ENCODE measurements at regions not wholly inside any gene's neighbourhood (a gene's known extent, or its start where the extent isn't known, plus 50 kb on each side); places are given as distances from the start of the nearest gene placed in this dataset.
A peak's percentile ranks its signal among the peaks of the same experiment; 100 is the strongest.

DNA sequence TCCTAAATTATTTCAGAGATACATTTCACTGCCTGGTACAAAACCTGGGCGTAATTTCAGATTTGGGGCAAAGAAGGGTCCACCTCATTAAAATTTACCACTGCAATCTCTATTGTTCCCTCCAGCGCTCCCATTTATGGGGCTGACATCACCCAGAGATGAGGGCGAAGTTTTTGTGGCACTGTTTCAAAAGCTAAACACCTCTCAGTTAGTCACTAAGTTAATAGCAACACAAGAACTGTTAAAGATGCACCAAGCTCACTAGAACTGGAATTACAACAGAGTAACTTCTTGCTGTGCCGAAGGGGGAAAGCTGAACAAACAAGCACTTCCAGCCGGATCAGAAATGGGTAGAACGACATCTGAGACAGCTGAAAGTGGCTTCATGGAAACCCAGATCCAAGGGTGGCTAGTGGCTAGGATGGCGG, 179.4 kb downstream of the GATA3 start:
- no peak for DNase-seq

DNA sequence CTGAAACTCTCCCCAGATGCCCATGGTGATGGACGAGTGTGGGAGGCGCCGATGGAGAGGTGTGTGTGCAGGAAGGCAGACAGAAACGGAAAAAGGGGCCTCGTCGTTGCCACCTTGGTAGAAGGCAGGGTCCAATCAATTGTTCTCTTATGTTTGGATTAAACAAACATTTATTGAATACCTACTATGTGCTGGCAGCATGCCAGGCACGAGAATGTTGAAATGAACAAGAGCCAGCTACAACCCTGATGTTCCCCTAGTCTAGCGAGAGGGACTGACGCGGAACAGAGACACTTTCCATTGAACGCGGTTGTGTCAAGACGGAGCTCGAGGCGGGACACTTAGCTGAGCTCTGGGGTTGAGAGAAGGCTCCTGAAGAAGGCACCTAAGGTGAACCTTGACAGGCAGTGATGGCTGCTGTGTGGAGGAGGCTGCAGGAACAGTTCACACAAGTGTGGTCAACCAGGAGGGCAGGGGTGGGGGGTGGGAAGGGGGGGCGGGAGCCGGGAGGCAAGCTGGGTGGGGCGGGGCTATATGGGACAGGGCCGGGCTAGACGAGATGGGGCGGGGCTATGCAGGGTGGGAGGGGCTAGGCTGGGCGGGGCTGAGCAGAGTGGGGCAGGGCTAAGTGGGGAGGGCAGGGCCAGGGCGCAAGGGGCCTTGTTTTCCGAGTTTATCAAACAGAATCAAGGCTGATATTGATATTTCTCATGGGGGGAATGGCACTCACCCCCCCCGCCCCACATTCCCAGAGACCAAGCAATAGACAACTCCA, 181.0 kb downstream of the GATA3 start:
- no peak for DNase-seq

DNA sequence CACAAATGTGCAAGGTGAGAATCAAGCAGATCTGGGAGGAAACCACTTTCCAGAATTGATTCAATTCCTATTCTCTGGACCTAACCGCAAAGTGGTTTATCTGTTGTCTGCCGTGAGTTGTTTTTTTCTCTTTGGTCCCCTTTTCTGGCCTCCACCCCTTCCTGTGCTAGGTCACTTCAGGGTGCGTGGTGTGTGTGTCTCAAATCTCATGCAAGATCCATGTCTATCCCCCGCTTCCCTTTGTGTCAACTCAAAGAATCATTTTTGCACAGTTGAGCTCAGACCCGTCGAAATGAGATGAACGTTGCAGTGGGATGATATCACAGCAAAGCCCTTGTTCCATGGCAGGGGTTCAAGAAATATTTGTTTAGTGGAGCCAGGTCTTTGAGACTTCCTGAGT, 184.5 kb downstream of the GATA3 start:
- no peak for DNase-seq

DNA sequence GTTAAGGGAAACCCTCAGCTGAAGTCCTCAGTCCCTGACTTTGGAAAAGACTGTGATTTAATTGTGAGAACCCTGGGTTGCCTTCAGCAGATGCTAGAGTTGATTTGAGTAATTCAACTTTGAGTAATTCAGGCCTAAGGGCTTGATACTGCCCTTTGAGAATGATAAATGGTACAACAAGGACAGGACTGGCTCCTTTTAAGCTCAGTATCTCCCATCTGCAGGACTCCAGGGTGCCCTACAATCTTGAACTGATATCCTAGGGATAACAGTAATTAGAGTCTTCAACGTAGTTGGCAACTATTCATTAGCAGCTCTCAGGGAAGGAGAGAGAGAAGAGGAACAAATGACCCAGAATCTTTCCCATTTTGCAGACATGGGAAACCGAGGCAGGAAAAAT, 186.4 kb downstream of the GATA3 start:
- DNase-seq, result no peak

DNA sequence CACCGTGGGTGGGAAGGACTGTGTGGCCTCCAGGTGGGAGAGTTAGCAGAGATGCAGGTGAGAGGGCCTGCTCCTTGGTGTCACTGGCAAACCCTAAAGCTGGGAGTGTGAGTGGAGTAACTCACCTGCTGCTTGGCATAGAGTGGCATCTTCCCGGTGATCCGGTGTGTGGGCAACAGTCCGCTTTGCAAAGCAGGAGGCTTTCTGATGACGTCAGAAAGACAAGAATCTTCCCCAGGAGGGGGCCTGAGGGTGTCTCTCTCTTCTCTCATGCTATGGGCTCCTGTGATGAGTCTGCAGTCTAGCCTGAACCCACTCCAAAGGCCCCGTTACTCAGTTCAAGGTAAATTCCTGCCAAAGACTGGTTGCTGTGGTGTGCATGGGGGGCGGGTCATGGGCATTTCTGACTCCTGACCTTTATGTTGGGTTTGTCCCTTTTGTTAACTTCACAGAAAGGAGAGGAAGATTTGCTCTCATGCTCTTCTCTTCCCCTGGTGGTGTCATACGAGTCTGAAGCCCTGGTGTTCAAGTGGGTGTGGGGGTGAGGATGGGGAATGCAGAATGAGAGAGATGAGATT, 187.9 kb downstream of the GATA3 start:
- DNase-seq, result no peak

DNA sequence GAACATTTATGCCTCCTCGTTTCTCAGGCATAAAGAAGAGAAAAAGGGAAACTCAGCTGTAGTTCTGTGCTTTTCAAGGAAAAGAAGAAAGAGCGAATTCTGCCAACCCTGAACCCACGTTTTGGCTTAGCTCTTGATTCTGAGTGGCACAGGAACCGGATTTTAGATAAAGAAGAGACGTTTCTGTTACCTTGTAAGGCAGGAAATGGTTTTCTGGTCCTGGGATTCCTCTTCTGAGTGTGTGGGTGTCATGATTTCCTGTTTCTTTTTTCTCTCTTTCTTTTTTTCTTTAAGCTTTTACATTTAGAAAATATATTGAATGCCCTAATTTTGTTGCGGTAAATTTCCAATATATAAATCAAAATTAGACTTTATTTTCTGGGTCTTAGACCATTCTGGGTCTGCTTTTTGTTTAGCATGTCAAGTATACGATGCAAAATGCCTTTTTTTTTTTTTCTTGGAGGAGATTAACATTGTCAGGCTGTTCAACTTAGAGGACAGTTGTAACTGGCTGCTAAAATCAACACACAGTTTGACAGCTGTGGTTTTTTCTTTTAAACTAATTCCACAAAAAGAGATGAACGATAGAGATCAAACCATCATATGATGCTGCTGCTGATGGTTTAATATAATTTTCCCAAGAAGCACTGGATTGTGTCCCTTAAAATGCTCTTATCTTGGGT, 190.8 kb downstream of the GATA3 start:
- no peak for DNase-seq

DNA sequence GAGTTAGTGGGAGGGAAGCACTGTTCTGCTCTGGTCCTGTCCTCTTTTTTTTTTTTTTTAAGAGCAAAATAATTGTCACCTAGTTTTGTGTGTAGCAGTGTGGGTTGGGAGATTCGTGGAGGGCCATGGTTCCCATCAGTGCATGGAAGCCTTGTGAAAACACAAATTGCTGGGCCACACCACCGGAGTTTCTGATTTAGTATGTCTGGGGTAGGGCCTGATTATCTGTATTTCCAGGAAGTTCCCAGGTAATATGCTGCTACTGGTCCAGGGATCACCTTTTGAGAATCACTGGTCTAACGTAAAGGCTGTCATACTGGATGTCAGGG, 191.3 kb downstream of the GATA3 start:
- DNase-seq, result no peak

DNA sequence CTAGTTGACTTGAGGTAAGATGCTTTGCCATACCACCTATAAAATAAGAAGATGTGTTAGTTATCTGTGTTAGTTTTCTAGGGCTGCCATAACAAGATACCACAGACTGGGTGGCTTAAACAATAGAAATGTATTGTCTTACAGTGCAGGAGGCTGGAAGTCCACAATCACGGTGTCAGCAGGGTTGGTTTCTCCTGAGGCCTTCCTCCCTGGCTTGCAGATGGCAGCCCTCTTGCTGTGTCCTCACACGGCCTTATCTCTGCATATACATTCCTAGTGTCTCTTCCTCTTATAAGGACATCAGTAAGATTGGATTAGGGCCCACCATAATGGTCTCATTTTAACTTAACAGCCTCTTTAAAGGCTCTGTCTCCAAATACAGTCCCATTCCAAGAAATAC, 192.1 kb downstream of the GATA3 start:
- no peak for DNase-seq

DNA sequence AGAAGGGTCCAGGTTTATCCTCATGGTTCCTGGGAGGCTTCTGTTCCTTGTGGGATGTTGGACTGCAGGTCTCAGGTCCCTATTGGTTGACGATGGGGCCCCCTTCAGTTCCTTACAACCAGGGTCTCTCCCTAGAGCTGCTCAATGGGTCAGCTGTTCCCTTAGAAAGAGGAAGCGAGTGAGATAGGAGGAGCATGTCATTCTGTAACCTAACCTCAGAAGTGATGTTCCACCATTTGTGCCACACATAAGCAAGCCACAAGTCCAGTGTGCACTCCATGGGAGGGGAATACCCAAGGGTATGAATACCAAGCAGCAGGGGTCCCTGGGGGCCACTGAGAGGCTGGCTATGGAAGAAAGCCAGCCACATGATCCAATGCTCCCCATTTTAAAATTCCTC, 192.7 kb downstream of the GATA3 start:
- DNase-seq, result no peak

DNA sequence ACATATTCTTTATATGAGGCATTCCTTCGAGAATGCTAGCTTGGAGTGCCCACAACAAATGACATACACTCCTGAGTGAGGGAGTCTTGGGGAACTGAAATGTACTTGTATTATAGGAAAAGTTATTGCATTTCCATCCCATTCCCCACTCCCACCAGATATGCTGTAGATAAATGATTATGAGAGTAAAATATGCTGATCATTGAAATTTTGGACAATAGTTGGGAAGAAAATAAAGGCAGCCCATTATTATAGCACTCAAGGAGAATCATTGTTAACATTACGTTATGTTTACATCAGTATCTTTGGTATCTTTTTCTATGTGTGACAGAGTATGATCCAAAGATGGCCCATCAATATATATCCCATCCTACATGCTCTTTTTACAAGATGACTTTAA, 194.4 kb downstream of the GATA3 start:
- DNase-seq, result no peak

DNA sequence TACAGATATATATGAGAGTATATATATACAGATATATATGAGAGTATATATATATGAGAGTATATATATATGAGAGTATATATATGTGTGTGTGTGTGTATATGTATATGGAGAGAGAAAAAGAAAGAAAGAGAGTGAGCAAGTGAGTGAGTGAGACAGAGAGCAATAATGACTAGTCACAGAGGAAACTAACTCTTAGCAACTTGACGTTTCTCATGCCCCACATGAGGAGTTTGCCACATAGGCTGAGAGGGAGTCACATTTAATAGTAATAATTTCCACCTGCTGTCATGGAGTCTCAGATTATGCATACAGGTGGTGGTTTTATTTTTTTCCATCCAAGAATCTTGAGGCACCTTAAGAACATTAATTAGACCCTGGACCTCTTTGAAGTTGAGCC, 199.9 kb downstream of the GATA3 start:
- no peak for DNase-seq

DNA sequence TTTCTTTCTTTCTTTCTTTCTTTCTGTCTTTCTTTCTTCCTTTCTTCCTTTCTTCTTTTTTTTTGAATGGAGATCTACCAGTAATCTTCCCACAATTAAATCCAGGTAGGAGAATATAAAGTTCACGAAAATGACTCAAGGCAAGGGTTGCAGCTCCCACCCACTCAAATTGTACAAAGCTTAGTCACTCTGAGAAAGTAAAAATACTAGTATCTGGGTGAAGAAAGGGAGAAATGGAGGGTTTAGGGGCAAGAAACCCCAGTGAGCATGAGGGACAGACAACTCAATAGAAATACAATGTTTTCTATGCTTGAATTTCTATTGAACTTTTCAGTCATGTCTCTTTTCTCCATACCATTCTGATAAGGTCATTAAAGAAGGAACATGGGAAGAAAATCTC, 200.8 kb downstream of the GATA3 start:
- DNase-seq, result no peak

DNA sequence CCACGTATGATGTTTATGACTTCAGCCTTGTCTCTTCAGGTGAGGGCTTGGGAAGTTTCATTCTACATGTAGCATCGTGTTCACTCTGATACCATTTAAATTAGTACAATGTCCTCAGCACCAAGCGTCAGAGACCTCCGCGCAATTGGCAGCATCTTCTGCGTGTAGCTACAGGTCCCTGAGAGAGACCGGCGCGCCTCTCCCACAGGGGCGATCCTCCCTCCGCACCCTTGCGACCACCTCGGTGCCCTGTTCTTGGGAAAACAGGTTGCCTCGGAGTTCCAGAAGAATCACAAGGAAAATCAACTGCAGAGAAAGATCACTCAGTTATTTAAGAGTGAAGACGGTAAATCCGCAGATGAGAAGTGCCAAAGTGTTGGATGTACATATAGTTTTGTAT, 206.2 kb downstream of the GATA3 start:
- DNase-seq, result no peak

DNA sequence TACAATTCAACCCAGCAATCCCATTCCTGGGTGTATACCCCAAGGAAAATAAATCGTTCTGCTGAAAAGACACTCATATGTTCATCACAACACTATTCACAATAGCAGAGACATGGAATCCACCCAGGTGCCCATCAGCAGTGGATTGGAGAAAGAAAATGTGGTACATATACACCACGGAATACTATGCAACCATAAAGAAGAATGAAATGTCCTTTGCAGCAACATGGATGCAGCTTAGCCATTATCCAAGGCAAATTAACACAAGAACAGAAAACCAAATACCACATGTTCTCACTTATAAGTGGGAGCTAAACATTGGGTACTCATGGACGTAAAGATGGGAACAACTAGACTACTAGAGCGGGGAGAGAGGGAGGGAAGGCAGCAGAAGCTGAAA, 207.8 kb downstream of the GATA3 start:
- DNase-seq, result no peak

DNA sequence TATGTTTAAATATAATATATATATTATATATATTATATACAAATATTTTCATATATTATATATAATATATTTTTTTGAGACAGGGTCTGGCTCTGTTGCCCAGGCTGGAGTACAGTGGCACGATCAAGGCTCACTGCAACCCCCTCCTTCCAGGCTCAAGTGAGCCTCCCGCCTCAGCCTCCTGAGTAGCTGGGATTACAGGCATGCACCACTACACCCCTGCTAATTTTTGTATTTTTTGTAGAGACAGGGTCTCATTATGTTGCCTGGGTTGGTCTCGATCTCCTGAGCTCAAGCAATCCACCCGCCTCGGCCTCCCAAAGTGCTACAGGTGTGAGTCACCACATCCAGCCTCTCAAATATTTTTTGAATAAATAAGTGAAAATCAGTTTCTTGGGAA, 215.5 kb downstream of the GATA3 start:
- DNase-seq, result no peak

DNA sequence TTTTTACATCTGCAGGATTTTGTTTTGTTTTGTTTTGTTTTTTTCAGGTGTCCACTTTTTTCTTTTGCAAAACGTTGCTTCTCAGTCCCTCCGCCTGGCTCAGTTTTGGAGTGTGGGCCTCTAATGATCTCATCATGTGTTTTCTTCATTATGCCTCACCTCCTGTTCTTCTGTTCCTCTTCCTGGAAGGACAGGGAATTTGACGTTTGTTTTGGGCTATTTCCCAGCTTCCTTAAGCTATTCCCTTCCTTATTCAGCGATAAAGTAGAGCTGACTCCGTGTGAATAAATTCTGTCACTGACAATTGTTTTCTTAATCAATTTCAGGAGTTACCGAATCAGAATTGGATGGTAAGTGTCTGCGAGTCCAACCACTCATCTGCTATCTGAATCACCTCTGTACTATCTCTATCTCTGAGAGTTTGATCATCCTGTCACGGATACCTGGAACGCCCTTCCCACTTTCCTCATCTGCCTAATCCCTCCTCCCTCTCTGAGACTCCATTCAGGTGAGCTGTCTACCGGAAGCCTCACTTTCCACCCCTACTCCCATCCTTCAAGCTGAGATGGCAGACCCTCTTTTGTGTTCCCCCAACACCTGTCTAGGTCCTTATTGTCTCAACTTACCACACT, 218.4 kb downstream of the GATA3 start:
- DNase-seq, result no peak

DNA sequence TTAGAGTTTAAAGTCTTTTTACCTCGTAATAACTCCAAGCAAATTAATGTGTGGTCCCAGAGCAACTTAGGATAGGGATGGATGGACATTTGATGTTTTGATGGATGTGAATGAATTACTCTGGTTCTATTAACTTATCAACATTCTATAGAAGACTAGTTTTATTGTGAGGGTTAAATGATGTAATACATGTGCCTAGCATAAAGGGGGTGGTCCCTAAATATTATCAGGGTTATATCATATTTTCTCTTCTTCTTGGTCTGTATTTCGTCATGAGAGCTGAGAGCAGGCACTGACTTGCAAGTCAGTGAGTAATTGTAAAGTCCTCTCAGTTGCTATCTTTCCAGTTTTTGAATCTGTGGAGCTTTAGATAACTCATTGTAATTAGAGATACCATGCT, 219.3 kb downstream of the GATA3 start:
- no peak for DNase-seq

DNA sequence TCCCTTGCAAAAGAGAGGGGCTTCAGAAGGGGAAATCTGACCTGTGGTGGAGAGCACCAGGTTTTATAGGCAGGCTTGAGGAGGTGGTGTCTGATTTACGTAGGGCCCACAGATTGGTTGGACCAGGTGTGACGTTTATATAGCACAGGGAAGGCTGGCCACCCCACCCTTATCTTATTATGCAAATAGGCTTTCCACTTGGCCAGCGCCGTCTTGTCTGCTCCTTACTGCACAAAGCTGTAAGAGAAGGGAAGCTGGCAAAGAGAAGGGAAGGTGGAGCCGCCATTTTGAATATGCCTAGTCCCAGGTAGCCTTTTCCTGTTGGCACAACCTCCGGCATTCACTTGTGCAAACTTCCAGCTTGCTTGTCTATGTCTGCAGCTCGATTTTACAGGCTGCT, 221.4 kb downstream of the GATA3 start:
- no peak for DNase-seq

DNA sequence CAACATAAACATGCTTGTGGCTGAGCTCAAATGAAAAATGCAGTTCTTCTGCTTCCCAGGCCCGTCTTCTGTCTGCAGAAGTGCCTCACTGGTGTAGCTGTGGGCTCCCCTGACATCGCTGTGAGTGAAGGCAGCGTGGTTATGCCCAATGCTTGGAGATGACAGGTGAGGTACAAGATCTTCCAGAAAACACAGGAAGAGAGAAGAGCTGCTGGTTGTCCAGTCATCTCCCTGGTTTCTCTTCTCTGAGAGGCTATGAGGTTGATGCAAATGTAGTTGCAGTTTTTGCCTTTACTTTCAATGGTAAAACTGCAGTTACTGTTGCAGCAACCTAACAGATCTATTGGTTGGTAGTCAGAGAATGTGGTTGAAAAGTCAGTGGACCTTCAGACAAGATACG, 223.6 kb downstream of the GATA3 start:
- DNase-seq, result no peak

DNA sequence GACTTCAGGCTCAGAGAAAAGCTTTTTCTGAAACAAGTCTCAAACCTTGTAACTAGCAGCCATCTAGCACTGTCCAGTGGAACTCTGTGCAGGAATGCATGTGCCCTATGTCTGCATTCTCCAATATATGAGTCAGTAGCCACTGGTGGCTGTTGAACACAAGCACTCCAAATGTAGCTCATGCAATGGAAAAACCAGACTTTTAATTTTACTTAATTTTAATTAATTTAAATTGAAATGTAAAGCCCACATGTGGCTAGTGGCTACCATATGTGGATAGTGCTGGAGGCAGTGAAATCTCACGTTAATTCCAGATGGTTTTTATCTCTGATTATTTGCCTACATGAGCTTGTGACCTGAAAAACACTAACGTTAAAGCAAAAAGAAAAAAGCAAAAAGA, 225.1 kb downstream of the GATA3 start:
- DNase-seq, result peak; percentile 53

DNA sequence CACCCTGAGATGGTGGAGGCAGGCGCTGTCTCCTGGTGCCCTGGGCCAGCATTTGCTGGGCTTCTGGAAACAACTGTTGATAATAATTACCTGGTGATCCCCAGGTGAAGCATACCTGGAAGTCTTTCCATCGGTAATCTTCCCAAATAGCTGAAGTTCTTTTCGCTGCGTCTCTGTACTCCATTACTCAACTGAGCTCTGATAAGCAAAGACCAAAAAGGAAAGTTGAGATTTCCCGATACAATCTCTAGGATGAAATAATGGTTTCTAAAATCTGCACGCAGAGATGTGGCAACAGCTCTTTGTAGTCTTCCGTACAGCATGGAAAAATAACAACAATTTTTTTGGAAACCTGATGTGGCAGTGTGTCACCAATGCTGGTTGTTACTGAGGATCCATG, 226.5 kb downstream of the GATA3 start:
- DNase-seq, result no peak

DNA sequence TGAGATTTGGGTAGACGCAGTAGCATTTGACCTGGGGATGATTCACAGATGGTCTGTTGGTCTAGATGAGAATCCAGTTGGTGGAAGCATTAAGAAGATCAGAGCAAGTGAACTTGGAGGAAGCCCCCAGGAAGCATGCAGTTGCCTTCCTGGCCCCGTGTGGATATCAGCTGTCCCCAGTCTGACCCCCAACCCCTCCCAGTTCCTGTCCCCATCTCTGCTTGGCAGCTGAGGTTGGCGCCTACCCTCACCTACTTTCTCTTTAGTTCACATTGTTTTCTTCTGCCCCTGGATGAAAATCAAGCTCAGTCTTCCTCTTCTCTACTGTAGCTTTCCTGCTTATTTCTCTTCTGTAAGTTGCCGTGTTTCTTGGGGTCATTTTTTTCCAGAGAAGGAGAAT, 227.9 kb downstream of the GATA3 start:
- DNase-seq, result no peak

DNA sequence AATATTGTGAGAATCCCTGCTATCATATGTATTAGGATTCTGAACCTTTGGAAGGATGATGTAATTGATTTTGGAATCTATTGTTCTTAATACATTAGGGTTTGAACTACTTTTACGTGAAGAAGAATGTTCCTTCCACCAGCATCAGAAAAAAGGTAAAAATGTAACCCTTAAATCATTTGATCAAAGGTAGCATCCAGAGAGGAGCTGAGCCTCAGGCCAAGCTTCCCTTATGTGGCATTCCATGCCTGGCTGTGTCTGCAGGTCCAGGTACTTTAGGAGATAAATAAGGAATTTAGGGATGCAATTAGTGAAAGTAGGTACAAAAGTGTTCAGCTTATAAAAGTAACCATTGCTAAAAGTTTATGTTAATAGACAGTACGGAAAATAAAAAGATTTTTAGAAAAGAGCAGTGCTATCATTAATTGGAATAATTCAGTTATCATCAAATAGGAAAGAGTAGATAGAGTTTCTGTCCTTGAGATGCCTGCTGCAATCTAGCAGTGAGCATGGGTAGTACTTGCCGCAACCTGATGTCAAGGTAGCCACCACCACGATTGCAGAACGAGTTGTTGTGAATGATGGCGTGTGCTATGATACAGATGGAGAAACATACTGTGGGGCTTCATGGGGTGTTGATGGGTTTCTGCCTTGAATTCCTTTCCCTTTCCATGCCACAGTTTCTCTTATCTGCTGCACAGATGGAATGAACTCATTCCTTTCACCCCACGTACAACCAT, 228.8 kb downstream of the GATA3 start:
- DNase-seq, result no peak
